HL-60 (cell line): ENCODE measurements at regions not wholly inside any gene's neighbourhood (a gene's known extent, or its start where the extent isn't known, plus 50 kb on each side); places are given as distances from the start of the nearest gene placed in this dataset.

ENCODE experiments used
- DNase-seq, 2 experiments: peaks; one replicate each; pipeline ENCODE4 v3.0.0-alpha.2; 2010 to 2020; ENCODE audit warnings: low read depth in 1 of 2, low spot score in 1 of 2
- H3K27ac ChIP-seq: fragments of 250-450 bp; sonication (Bioruptor Pico); replicated peaks from 2 replicates; pipeline ENCODE4 v1.5.1; 2020; ENCODE audit warnings: mild to moderate bottlenecking, moderate library complexity
- H3K27me3 ChIP-seq: fragments of 250-450 bp; sonication (Bioruptor Pico); 2 replicates; pipeline ENCODE4 v1.5.1; 2021; ENCODE audit warnings: mild to moderate bottlenecking, moderate library complexity; ENCODE audit not compliant: insufficient read depth, poor library complexity, severe bottlenecking
- H3K4me3 ChIP-seq: replicated peaks from 2 replicates; pipeline ENCODE4 v1.5.1; 2011; ENCODE audit warnings: mild to moderate bottlenecking, control low read depth, low read length; ENCODE audit not compliant: insufficient read depth
- GABPA ChIP-seq: IDR thresholded peaks from 2 replicates; pipeline ENCODE4 v1.6.1; 2012; ENCODE audit warnings: low read depth
- POLR2AphosphoS5 ChIP-seq: IDR thresholded peaks from 2 replicates; pipeline ENCODE4 v1.6.1; 2012; ENCODE audit warnings: low read depth
- SPI1 ChIP-seq: IDR thresholded peaks from 2 replicates; pipeline ENCODE4 v1.6.1; 2012; ENCODE audit warnings: low read depth, mild to moderate bottlenecking, borderline replicate concordance
- TF ChIP-seq, protein P1 (sequence below): IDR thresholded peaks from 2 replicates; pipeline ENCODE4 v1.6.1; 2012; ENCODE audit warnings: low read depth; ENCODE audit not compliant: insufficient replicate concordance
- TF ChIP-seq, protein P2 (sequence below): IDR thresholded peaks from one replicate; pipeline ENCODE4 v1.5.1; 2011; ENCODE audit warnings: low read length, control low read depth, inconsistent platforms; ENCODE audit not compliant: insufficient read depth

DNA sequence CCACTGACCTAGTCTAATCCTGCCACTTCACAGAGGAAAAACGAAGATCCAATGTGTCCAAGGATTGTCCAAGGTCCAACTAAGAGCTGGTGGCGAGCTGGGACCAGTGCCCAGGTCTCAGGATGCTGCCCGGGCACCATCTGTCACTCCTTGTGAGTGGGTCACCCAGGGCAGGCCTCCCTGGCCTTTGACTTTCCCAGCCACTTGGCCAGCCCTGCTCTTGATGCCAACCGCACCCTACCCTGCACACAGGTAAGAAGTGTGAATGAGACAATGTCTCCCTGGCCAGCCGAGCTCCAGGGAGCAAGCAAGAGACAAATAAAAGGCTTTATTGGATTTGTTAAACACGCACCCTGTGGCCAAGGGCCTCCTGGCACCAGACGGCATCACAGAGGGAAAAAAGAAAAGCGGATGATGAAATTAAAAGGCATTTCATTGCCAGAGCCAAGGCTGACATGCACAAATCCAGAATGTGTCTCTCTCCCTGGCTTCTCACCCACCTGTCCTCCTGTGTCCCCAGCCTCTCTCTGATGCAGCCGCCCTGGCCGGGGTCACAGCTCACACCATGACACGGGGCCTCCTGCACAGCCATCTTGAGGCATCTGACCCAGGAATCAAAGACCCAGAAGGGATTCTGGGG lies 72.8 kb downstream of the CAMK2N1 start:
- no peak overlapping the region for H3K4me3 ChIP-seq
- TF ChIP-seq POLR2AphosphoS5 (no peak), SPI1 (no peak), GABPA (no peak)
- TF ChIP-seq, protein P1, sequence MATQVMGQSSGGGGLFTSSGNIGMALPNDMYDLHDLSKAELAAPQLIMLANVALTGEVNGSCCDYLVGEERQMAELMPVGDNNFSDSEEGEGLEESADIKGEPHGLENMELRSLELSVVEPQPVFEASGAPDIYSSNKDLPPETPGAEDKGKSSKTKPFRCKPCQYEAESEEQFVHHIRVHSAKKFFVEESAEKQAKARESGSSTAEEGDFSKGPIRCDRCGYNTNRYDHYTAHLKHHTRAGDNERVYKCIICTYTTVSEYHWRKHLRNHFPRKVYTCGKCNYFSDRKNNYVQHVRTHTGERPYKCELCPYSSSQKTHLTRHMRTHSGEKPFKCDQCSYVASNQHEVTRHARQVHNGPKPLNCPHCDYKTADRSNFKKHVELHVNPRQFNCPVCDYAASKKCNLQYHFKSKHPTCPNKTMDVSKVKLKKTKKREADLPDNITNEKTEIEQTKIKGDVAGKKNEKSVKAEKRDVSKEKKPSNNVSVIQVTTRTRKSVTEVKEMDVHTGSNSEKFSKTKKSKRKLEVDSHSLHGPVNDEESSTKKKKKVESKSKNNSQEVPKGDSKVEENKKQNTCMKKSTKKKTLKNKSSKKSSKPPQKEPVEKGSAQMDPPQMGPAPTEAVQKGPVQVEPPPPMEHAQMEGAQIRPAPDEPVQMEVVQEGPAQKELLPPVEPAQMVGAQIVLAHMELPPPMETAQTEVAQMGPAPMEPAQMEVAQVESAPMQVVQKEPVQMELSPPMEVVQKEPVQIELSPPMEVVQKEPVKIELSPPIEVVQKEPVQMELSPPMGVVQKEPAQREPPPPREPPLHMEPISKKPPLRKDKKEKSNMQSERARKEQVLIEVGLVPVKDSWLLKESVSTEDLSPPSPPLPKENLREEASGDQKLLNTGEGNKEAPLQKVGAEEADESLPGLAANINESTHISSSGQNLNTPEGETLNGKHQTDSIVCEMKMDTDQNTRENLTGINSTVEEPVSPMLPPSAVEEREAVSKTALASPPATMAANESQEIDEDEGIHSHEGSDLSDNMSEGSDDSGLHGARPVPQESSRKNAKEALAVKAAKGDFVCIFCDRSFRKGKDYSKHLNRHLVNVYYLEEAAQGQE, result no peak
- TF ChIP-seq, protein P2, sequence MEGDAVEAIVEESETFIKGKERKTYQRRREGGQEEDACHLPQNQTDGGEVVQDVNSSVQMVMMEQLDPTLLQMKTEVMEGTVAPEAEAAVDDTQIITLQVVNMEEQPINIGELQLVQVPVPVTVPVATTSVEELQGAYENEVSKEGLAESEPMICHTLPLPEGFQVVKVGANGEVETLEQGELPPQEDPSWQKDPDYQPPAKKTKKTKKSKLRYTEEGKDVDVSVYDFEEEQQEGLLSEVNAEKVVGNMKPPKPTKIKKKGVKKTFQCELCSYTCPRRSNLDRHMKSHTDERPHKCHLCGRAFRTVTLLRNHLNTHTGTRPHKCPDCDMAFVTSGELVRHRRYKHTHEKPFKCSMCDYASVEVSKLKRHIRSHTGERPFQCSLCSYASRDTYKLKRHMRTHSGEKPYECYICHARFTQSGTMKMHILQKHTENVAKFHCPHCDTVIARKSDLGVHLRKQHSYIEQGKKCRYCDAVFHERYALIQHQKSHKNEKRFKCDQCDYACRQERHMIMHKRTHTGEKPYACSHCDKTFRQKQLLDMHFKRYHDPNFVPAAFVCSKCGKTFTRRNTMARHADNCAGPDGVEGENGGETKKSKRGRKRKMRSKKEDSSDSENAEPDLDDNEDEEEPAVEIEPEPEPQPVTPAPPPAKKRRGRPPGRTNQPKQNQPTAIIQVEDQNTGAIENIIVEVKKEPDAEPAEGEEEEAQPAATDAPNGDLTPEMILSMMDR, result no peak
- no peaks in the 10 kb centered on the region for H3K27me3 ChIP-seq
- DNase-seq, result no peak
- H3K27ac ChIP-seq, result no peak overlapping the region

DNA sequence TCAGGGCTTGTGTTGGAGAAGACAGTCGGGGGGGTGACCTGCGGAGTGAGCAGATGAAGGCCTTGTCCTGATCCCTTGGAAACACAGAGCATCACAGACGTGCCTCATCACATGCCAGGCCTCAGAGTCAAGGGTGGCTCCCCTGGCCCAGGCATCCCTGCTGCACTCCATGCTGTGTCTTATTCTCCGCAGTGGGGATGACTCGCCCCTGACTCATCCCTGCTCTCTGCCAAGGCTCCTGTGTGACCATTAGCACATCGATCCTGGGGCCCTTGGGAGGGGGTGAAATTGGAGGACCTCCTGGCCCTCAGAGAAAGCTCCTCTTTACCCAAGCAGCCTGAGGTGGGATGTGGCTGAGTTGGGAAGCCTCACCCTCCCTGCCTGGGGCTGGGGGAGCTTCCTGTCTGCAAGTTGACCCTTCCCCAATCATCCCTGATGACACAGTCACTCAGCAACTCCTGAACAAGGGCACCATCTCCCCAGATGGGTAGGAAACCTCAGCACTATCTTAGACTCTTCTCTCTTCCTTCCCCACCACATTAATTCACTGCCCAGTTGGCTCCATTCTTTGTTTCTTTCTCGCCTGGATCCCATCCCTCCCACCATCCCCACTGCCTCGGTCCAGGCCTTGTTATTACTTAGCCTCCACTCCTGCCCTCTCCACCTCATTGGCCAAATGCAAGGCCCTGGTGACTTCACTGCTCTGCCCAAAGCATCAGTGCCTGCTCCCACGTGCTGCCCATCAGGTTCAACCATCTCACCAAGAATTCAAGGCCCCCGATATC lies 74.6 kb downstream of the CAMK2N1 start:
- DNase-seq, result no peak
- no peak for TF ChIP-seq POLR2AphosphoS5
- TF ChIP-seq, protein P1, result no peak
- no peak for TF ChIP-seq SPI1
- no peak for TF ChIP-seq GABPA
- TF ChIP-seq, protein P2, result no peak
- no peak overlapping the region for H3K4me3 ChIP-seq
- no peak overlapping the region for H3K27ac ChIP-seq
- no peaks in the 10 kb centered on the region for H3K27me3 ChIP-seq

DNA sequence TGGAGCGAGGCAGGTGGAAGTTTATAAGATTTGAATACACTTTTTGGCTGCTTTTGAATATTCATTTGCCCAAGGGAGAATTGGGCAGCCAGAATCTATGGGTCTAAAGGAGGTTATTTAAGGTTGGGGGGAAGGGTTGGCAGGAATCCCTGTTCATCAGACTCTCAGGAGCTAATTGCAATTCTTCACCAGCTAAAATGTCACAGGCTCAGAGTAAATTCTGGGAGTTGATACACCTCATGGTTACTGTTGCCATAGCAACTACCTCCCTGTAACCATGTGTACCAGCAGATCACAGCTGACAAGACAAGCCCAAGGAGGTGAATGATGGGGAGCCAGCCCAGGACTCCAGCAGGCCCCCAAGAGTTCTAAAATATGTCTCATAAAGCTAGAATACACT lies 75.5 kb downstream of the CAMK2N1 start:
- Histone ChIP-seq H3K27ac (no peak overlapping the region), H3K27me3 (no peaks in the 10 kb centered on the region), H3K4me3 (no peak overlapping the region)
- no peak for DNase-seq
- TF ChIP-seq, protein P1, result no peak
- TF ChIP-seq SPI1, result no peak
- no peak for TF ChIP-seq GABPA
- TF ChIP-seq POLR2AphosphoS5, result no peak
- TF ChIP-seq, protein P2, result no peak
